HCT116 (cell line): ENCODE measurements at regions not wholly inside any gene's neighbourhood (a gene's known extent, or its start where the extent isn't known, plus 50 kb on each side); places are given as distances from the start of the nearest gene placed in this dataset.

Experiments used
- ATAC-seq: fragments of 200-7000 bp; cut with Tn5 transposase; 2 replicates; pipeline ENCODE4 v1.9.1; 2020; ENCODE audit warnings: mild to moderate bottlenecking, moderate library complexity
- BruUV-seq: library from RNA; stranded (reverse); fragments of 400-500 nt; replicated peaks from 2 replicates; lab custom pipeline; 2021; lab: Mats Ljungman, UMichigan
- CTCF ChIA-PET: fragments of 300-600 bp; sonication (Branson Sonifier 250); formaldehyde crosslinking; loops from one replicate; lab custom pipeline; 2021; ENCODE audit warnings: antibody characterized with exemption; lab: Charles Lee
- POLR2A ChIA-PET: fragments of 300-600, 350-600 bp; sonication (Branson Sonifier 250); formaldehyde crosslinking; loops from one replicate; lab custom pipeline; 2021; ENCODE audit warnings: antibody characterized with exemption; lab: Charles Lee
- RAD21 ChIA-PET, 2 experiments: fragments of 300-600 bp; sonication (Branson Sonifier 250); formaldehyde crosslinking; loops; one replicate each; lab custom pipeline; 2023; ENCODE audit warnings: low total read pairs in 2 of 2; ENCODE audit not compliant: uncharacterized antibody in 2 of 2, unreplicated experiment in 2 of 2, low non-redundant PET in 1 of 2; lab: Charles Lee
- DNase-seq: peaks from one replicate; pipeline ENCODE4 v3.0.0-alpha.2; 2010; ENCODE audit warnings: low read depth, low spot score
- H2AFZ ChIP-seq: fragments of 200-600 bp; shearing (Covaris generic), sonication (generic); 2 replicates; pipeline ENCODE4 v1.6.1; 2017; ENCODE audit warnings: low read depth, mixed run types, mixed read lengths, antibody characterized with exemption, low read length; ENCODE audit not compliant: poor library complexity, severe bottlenecking
- H3K27ac ChIP-seq: 2 replicates; pipeline ENCODE4 v1.5.1; 2012; ENCODE audit warnings: low read depth, low read length
- H3K27me3 ChIP-seq: fragments of 200-600 bp; sonication (generic); 2 replicates; pipeline ENCODE4 v1.6.1; 2016; ENCODE audit warnings: mixed run types, low read length, mixed read lengths; ENCODE audit not compliant: insufficient read depth
- H3K36me3 ChIP-seq, 2 experiments: fragments of 200-500 bp in 1 of 2; fragments of 200-600 bp in 1 of 2; sonication (Bioruptor generic) in 1 of 2; sonication (generic) in 1 of 2; 2 replicates each; pipeline versions ENCODE4 v1.5.1 to v1.6.1; 2014 to 2016; ENCODE audit warnings: low read length in 2 of 2, inconsistent platforms in 1 of 2, mixed read lengths in 1 of 2, mixed run types in 1 of 2; ENCODE audit not compliant: insufficient read depth in 2 of 2, control insufficient read depth in 1 of 2
- H3K4me1 ChIP-seq, 2 experiments: fragments of 200-600 bp in 1 of 2; sonication (generic) in 1 of 2; 2 replicates each; pipeline versions ENCODE4 v1.5.1 to v1.6.1; 2012 to 2017; ENCODE audit warnings: low read length in 2 of 2, inconsistent platforms in 1 of 2, mild to moderate bottlenecking in 1 of 2, mixed read lengths in 1 of 2, mixed run types in 1 of 2, moderate library complexity in 1 of 2; ENCODE audit not compliant: insufficient read depth in 2 of 2, control insufficient read depth in 1 of 2
- H3K4me2 ChIP-seq: fragments of 200-600 bp; sonication (generic); 2 replicates; pipeline ENCODE4 v1.6.1; 2017; ENCODE audit warnings: mixed run types, low read length, mixed read lengths
- H3K4me3 ChIP-seq, 2 experiments: fragments of 200-600 bp in 1 of 2; sonication (generic) in 1 of 2; replicated peaks in 1 of 2; 2 replicates each; pipeline ENCODE4 v1.5.1; 2011 to 2016; ENCODE audit warnings: low read length in 2 of 2, control low read depth in 1 of 2, low read depth in 1 of 2, mild to moderate bottlenecking in 1 of 2, mixed read lengths in 1 of 2, mixed run types in 1 of 2
- H3K79me2 ChIP-seq: fragments of 200-600 bp; sonication (generic); 2 replicates; pipeline ENCODE4 v1.6.1; 2017; ENCODE audit warnings: mild to moderate bottlenecking, mixed run types, low read length, moderate library complexity, mixed read lengths; ENCODE audit not compliant: insufficient read depth
- H3K9ac ChIP-seq: fragments of 200-600 bp; sonication (generic); 2 replicates; pipeline ENCODE4 v1.6.1; 2016; ENCODE audit warnings: low read length, mixed read lengths
- H3K9me2 ChIP-seq: fragments of 200-600 bp; sonication (generic), shearing (Covaris generic); 2 replicates; pipeline ENCODE4 v1.6.1; 2017; ENCODE audit warnings: mixed run types, mild to moderate bottlenecking, moderate library complexity; ENCODE audit not compliant: insufficient read depth
- H3K9me3 ChIP-seq, 2 experiments: fragments of 200-500 bp in 1 of 2; fragments of 200-600 bp in 1 of 2; sonication (Bioruptor generic) in 1 of 2; sonication (generic) in 1 of 2; 2 replicates each; pipeline ENCODE4 v1.6.1; 2014 to 2017; ENCODE audit warnings: low read length in 2 of 2, mixed read lengths in 2 of 2, inconsistent platforms in 1 of 2, low read depth in 1 of 2, mild to moderate bottlenecking in 1 of 2, mixed run types in 1 of 2, moderate library complexity in 1 of 2; ENCODE audit not compliant: control insufficient read depth in 1 of 2, insufficient read depth in 1 of 2
- H4K20me1 ChIP-seq: fragments of 200-600 bp; sonication (generic), shearing (Covaris generic); 2 replicates; pipeline ENCODE4 v1.6.1; 2017; ENCODE audit warnings: mixed run types, mild to moderate bottlenecking, moderate library complexity; ENCODE audit not compliant: insufficient read depth
- CBX3 ChIP-seq: IDR thresholded peaks from 2 replicates; pipeline ENCODE4 v1.6.1; 2012; ENCODE audit warnings: low read depth
- CEBPB ChIP-seq: IDR thresholded peaks from 2 replicates; pipeline ENCODE4 v1.6.1; 2012; ENCODE audit warnings: low read depth
- EGR1 ChIP-seq: IDR thresholded peaks from 2 replicates; pipeline ENCODE4 v1.6.1; 2012; ENCODE audit warnings: low read depth
- ELF1 ChIP-seq: IDR thresholded peaks from 2 replicates; pipeline ENCODE4 v1.6.1; 2012; ENCODE audit warnings: low read depth, borderline replicate concordance
- POLR2A ChIP-seq: IDR thresholded peaks from 2 replicates; pipeline ENCODE4 v1.7.0; 2011; ENCODE audit warnings: borderline replicate concordance; ENCODE audit not compliant: insufficient read depth, insufficient read length; ENCODE audit errors: extremely low read depth
- RAD21 ChIP-seq: IDR thresholded peaks from 2 replicates; pipeline ENCODE4 v1.6.1; 2012; ENCODE audit warnings: low read depth, mild to moderate bottlenecking
- ZFX ChIP-seq: fragments of 450-650 bp; IDR thresholded peaks from 2 replicates; pipeline ENCODE4 v1.6.1; 2017
- ZNF274 ChIP-seq: fragments of 200-500 bp; sonication (Bioruptor generic); IDR thresholded peaks from 2 replicates; pipeline ENCODE4 v1.6.1; 2014; ENCODE audit warnings: mild to moderate bottlenecking, low read depth, low read length, inconsistent platforms
- intact Hi-C: fragments of 100-400 bp; cut with micrococcal nuclease; formaldehyde crosslinking; loops from 2 replicates; pipeline ENCODE4 v1.10.0; 2022
- TF ChIP-seq, protein P1 (sequence below): IDR thresholded peaks from 2 replicates; pipeline ENCODE4 v1.6.1; 2012; ENCODE audit warnings: low read depth
- TF ChIP-seq, protein P2 (sequence below): IDR thresholded peaks from 2 replicates; pipeline ENCODE4 v1.6.1; 2012
- TF ChIP-seq, protein P3 (sequence below): IDR thresholded peaks from 2 replicates; pipeline ENCODE4 v1.6.1; 2012

DNA sequence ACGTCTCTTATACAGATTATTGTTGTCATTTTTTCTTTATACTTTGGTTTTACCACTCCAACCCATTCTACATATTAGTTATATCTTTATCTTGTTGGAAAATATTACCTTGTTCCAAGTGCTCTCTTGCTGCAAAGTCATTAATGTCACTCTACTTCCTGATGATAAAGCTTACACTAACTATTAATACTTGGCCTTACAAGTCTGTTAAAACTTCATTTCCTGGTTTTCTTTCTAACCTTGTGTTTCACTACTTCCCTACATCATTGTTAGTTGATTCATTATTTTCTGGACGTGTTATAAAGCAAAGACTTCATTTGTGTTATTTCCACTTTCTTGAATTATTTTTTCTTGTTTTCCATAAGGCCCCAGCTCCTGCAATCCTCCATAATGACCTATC lies 382.6 kb upstream of the CDH20 start:
- RAD21 ChIA-PET = no interaction called here
- Histone ChIP-seq H3K27me3 (no peaks in the 10 kb centered on the region), H3K4me1 (no peaks in the 10 kb centered on the region), H3K27ac (no peak overlapping the region), H3K9me3 (no peaks in the 10 kb centered on the region), H3K79me2 (no peaks in the 10 kb centered on the region), H3K9me2 (no peaks in the 10 kb centered on the region), H3K9ac (no peak overlapping the region)
- intact Hi-C loops = no loop called here
- TF ChIP-seq POLR2A (no peak), ZFX (no peak), CEBPB (no peak), RAD21 (no peak), ZNF274 (no peak), EGR1 (no peak), ELF1 (no peak), CBX3 (no peak)
- TF ChIP-seq, protein P1, sequence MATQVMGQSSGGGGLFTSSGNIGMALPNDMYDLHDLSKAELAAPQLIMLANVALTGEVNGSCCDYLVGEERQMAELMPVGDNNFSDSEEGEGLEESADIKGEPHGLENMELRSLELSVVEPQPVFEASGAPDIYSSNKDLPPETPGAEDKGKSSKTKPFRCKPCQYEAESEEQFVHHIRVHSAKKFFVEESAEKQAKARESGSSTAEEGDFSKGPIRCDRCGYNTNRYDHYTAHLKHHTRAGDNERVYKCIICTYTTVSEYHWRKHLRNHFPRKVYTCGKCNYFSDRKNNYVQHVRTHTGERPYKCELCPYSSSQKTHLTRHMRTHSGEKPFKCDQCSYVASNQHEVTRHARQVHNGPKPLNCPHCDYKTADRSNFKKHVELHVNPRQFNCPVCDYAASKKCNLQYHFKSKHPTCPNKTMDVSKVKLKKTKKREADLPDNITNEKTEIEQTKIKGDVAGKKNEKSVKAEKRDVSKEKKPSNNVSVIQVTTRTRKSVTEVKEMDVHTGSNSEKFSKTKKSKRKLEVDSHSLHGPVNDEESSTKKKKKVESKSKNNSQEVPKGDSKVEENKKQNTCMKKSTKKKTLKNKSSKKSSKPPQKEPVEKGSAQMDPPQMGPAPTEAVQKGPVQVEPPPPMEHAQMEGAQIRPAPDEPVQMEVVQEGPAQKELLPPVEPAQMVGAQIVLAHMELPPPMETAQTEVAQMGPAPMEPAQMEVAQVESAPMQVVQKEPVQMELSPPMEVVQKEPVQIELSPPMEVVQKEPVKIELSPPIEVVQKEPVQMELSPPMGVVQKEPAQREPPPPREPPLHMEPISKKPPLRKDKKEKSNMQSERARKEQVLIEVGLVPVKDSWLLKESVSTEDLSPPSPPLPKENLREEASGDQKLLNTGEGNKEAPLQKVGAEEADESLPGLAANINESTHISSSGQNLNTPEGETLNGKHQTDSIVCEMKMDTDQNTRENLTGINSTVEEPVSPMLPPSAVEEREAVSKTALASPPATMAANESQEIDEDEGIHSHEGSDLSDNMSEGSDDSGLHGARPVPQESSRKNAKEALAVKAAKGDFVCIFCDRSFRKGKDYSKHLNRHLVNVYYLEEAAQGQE = no peak
- TF ChIP-seq, protein P2, sequence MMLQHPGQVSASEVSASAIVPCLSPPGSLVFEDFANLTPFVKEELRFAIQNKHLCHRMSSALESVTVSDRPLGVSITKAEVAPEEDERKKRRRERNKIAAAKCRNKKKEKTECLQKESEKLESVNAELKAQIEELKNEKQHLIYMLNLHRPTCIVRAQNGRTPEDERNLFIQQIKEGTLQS = no peak
- TF ChIP-seq, protein P3, sequence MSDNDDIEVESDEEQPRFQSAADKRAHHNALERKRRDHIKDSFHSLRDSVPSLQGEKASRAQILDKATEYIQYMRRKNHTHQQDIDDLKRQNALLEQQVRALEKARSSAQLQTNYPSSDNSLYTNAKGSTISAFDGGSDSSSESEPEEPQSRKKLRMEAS = no peak
- TF ChIP-seq, all 23 proteins: peak for 0
- POLR2A ChIA-PET = no interaction called here
- CTCF ChIA-PET = no interaction called here
- H3K4me3 ChIP-seq = no peak overlapping the region
- no peaks in the 10 kb centered on the region for H3K36me3 ChIP-seq
- H4K20me1 ChIP-seq = no peaks in the 10 kb centered on the region
- H2AFZ ChIP-seq = no peak overlapping the region
- no peak for ATAC-seq
- no TSS peak for BruUV-seq
- no peak for DNase-seq
- H3K4me2 ChIP-seq = no peak overlapping the region
